ENCODE measurements at regions not wholly inside any gene's neighbourhood (a gene's known extent, or its start where the extent isn't known, plus 50 kb on each side); places are given as distances from the start of the nearest gene placed in this dataset.

DNA sequence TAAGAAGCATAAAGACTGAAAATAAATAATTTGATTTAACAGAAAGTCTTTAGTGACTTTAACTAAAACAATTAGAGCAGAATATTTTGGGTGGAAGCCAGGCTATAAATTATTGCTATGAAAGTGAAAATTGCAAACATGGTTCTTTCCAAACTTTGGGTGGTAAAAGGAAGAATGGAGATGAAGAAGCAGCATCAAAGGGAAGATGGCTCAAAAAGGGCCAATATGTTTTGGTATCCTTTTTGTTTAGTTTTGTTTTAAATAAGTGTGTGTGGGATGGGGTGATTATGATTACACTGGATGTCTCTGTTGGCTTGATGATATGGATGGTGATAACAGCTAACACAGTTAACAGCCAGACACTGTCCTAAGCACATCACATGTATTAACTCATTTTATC, 153.7 kb downstream of the CYB561 start:
- TF ChIP-seq, protein P1, sequence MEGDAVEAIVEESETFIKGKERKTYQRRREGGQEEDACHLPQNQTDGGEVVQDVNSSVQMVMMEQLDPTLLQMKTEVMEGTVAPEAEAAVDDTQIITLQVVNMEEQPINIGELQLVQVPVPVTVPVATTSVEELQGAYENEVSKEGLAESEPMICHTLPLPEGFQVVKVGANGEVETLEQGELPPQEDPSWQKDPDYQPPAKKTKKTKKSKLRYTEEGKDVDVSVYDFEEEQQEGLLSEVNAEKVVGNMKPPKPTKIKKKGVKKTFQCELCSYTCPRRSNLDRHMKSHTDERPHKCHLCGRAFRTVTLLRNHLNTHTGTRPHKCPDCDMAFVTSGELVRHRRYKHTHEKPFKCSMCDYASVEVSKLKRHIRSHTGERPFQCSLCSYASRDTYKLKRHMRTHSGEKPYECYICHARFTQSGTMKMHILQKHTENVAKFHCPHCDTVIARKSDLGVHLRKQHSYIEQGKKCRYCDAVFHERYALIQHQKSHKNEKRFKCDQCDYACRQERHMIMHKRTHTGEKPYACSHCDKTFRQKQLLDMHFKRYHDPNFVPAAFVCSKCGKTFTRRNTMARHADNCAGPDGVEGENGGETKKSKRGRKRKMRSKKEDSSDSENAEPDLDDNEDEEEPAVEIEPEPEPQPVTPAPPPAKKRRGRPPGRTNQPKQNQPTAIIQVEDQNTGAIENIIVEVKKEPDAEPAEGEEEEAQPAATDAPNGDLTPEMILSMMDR (IDR thresholded peaks at IDR 0.05), result no peak
- no peak for TF ChIP-seq EP300 (IDR thresholded peaks at IDR 0.05)

Measured in ovary (tissue), 3 donors.